AG04450 (cell line): ENCODE measurements at regions not wholly inside any gene's neighbourhood (a gene's known extent, or its start where the extent isn't known, plus 50 kb on each side); places are given as distances from the start of the nearest gene placed in this dataset.

ENCODE experiments used
- CTCF ChIA-PET: fragments of 300-600, 350-600 bp; formaldehyde crosslinking; extraction: SDS; loops from one replicate; lab custom pipeline; 2022; ENCODE audit warnings: antibody characterized with exemption, inconsistent platforms; lab: Charles Lee
- POLR2A ChIA-PET: fragments of 350-600 bp; formaldehyde crosslinking; extraction: SDS; loops from one replicate; lab custom pipeline; 2021; ENCODE audit warnings: antibody characterized with exemption, inconsistent platforms; lab: Yijun Ruan, JAX
- DNase-seq: peaks from one replicate; pipeline ENCODE4 v3.0.0-alpha.2; 2011; ENCODE audit warnings: low read depth, low spot score
- H3K27ac ChIP-seq: one replicate; pipeline ENCODE4 v1.5.1; 2012; ENCODE audit warnings: low read depth, low read length, control low read depth
- H3K27me3 ChIP-seq: one replicate; pipeline ENCODE4 v1.6.0; 2012; ENCODE audit warnings: low read length; ENCODE audit not compliant: control insufficient read depth, insufficient read depth
- H3K4me3 ChIP-seq: 2 replicates; pipeline ENCODE4 v1.5.1; 2011; ENCODE audit warnings: mild to moderate bottlenecking, low read depth, low read length, control low read depth
- H3K9me3 ChIP-seq: 2 replicates; pipeline ENCODE4 v1.5.1; 2012; ENCODE audit warnings: low read length; ENCODE audit not compliant: control insufficient read depth, insufficient read depth
- CTCF ChIP-seq: IDR thresholded peaks from 2 replicates; pipeline ENCODE4 v1.5.1; 2011; ENCODE audit warnings: low read depth, low read length, control low read depth, inconsistent platforms

GRCh38 chr4:45119376-45119775 lies 393.0 kb upstream of the GNPDA2 start:
- TF ChIP-seq CTCF: no peak
- POLR2A ChIA-PET: no interaction called here
- no peak overlapping the region for H3K4me3 ChIP-seq
- no peaks in the 10 kb centered on the region for H3K27me3 ChIP-seq
- no peak for DNase-seq
- H3K9me3 ChIP-seq: no peaks in the 10 kb centered on the region
- no peak overlapping the region for H3K27ac ChIP-seq
- CTCF ChIA-PET: no interaction called here

GRCh38 chr4:45102716-45103115 lies 376.4 kb upstream of the GNPDA2 start:
- no peak for DNase-seq
- CTCF ChIA-PET: no interaction called here
- POLR2A ChIA-PET: no interaction called here
- Histone ChIP-seq H3K27ac (no peak overlapping the region), H3K27me3 (no peaks in the 10 kb centered on the region), H3K4me3 (no peak overlapping the region), H3K9me3 (peaks cover 2% of the 10 kb centered on the region; the same call in 1 of the 2 replicates)
- TF ChIP-seq CTCF: no peak

- Histone ChIP-seq H3K27me3 (no peaks in the 10 kb centered on the region), H3K4me3 (no peak overlapping the region)
- CTCF ChIA-PET: no interaction called here
These were observed 374.8 kb upstream of the GNPDA2 start for GRCh38 chr4:45100956-45101818.

GRCh38 chr4:45099471-45099870 lies 373.1 kb upstream of the GNPDA2 start:
- no peaks in the 10 kb centered on the region for H3K27me3 ChIP-seq
- ChIA-PET POLR2A (no interaction called here), CTCF (no interaction called here)
- DNase-seq: no peak
- peaks cover 2% of the 10 kb centered on the region; the same call in 1 of the 2 replicates for H3K9me3 ChIP-seq
- TF ChIP-seq CTCF: no peak
- no peak overlapping the region for H3K4me3 ChIP-seq
- no peak overlapping the region for H3K27ac ChIP-seq

More at GRCh38 chr4:45100956-45101818, 374.8 kb upstream of the GNPDA2 start:
- TF ChIP-seq CTCF: no peak
- Histone ChIP-seq H3K9me3 (peaks cover 2% of the 10 kb centered on the region; the same call in 1 of the 2 replicates), H3K27ac (no peak overlapping the region)
- no peak for DNase-seq
- POLR2A ChIA-PET: no interaction called here

GRCh38 chr4:45094684-45095083 lies 368.3 kb upstream of the GNPDA2 start:
- POLR2A ChIA-PET: no interaction called here

More at GRCh38 chr4:45094684-45095083, 368.3 kb upstream of the GNPDA2 start:
- CTCF ChIA-PET: no interaction called here
- H3K9me3 ChIP-seq: peaks cover 4% of the 10 kb centered on the region
- DNase-seq: no peak
- H3K27me3 ChIP-seq: no peaks in the 10 kb centered on the region
- H3K4me3 ChIP-seq: no peak overlapping the region
- H3K27ac ChIP-seq: no peak overlapping the region
- TF ChIP-seq CTCF: no peak
